Colonic mucosa (tissue), 4 donors: ENCODE measurements at regions not wholly inside any gene's neighbourhood (a gene's known extent, or its start where the extent isn't known, plus 50 kb on each side); places are given as distances from the start of the nearest gene placed in this dataset.
A peak's percentile ranks its signal among the peaks of the same experiment; 100 is the strongest.

ENCODE experiments used
- DNase-seq: peaks from one replicate; pipeline ENCODE4 v3.0.0-alpha.2; 2020
- H3K27ac ChIP-seq: fragments of 200-600 bp; one replicate; pipeline ENCODE4 v1.8.0; 2021
- H3K27me3 ChIP-seq: fragments of 200-600 bp; one replicate; pipeline ENCODE4 v1.8.0; 2021
- H3K36me3 ChIP-seq: fragments of 200-600 bp; one replicate; pipeline ENCODE4 v1.8.0; 2021
- H3K4me1 ChIP-seq: fragments of 200-600 bp; one replicate; pipeline ENCODE4 v1.8.0; 2021; ENCODE audit warnings: mild to moderate bottlenecking
- H3K4me3 ChIP-seq: fragments of 200-600 bp; one replicate; pipeline ENCODE4 v1.8.0; 2021
- H3K9ac ChIP-seq, 2 donors: one replicate each; pipeline ENCODE4 v1.7.0; 2013; ENCODE audit warnings: control low read depth in 2 of 2, low read depth in 2 of 2, low read length in 2 of 2
- H3K9me3 ChIP-seq: fragments of 200-600 bp; one replicate; pipeline ENCODE4 v1.8.0; 2021
- intact Hi-C: fragments of 100-400 bp; cut with DNase I; formaldehyde crosslinking; loops from one replicate; pipeline ENCODE4 v1.14.1; 2022
- TF ChIP-seq, protein P1 (sequence below): fragments of 200-600 bp; IDR thresholded peaks from one replicate; pipeline ENCODE4 v1.8.0; 2022; ENCODE audit warnings: antibody characterized with exemption, mild to moderate bottlenecking
- donor health status: healthy.
- donor health status: DM: no; HTN: no; CAD: no.
- donor health status: DM: no; HTN: no; CAD: no.

DNA sequence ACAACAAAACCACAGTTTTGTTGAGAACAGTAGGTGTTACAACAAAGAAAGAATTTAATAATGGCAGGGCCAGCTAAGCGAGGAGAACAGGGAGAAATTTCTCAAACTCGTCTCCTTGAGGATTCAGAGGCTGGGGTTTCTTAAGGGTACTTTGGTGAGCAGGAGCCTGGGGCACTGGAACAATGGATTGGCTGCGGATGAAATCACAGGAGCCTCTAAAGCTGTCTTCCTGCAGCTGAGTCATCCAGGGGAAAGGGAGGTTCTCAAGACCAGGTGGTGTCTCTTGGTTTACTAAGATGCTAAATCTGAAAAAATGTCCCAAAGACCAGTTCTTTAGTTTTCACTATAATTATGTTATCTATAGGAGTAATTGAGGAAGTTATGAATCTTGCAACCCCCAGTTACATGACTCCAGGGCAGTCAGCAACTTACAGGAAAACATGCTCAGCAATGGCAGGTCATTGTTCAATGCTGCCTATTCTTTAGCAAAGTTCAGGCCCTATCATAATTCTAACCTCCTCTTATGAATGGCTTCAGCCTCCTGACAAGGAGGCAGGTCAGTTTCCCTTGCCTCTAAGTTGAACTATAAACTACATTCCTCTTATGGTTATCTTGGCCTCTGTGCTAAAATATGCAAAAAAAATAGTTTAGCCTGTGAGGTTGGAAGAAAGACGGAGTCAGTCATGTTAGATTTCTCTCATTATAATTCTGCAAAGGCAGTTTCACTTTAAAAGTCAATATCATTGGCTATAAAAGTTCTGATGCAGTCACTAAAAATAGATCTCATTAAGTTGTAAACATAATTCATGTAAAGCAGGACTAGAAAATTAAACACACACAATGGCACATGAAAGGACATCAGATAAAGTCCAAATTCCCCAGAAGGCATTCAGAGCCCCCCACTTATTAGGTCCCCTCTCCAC, 63.3 kb upstream of the CKS2 start:
- TF ChIP-seq, protein P1, sequence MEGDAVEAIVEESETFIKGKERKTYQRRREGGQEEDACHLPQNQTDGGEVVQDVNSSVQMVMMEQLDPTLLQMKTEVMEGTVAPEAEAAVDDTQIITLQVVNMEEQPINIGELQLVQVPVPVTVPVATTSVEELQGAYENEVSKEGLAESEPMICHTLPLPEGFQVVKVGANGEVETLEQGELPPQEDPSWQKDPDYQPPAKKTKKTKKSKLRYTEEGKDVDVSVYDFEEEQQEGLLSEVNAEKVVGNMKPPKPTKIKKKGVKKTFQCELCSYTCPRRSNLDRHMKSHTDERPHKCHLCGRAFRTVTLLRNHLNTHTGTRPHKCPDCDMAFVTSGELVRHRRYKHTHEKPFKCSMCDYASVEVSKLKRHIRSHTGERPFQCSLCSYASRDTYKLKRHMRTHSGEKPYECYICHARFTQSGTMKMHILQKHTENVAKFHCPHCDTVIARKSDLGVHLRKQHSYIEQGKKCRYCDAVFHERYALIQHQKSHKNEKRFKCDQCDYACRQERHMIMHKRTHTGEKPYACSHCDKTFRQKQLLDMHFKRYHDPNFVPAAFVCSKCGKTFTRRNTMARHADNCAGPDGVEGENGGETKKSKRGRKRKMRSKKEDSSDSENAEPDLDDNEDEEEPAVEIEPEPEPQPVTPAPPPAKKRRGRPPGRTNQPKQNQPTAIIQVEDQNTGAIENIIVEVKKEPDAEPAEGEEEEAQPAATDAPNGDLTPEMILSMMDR: no peak
- intact Hi-C loops: loop anchor here (10.0 kb wide), 1 partner anchor 63 kb away; no protein-coding TSS in a partner anchor
- H3K4me3 ChIP-seq: no peak overlapping the region
- DNase-seq: no peak
- H3K9me3 ChIP-seq: no peaks in the 10 kb centered on the region
- H3K9ac ChIP-seq: no peak overlapping the region
- no peaks in the 10 kb centered on the region for H3K27me3 ChIP-seq
- H3K4me1 ChIP-seq: no peaks in the 10 kb centered on the region
- H3K36me3 ChIP-seq: no peaks in the 10 kb centered on the region
- H3K27ac ChIP-seq: peak overlapping the region; percentile 80

DNA sequence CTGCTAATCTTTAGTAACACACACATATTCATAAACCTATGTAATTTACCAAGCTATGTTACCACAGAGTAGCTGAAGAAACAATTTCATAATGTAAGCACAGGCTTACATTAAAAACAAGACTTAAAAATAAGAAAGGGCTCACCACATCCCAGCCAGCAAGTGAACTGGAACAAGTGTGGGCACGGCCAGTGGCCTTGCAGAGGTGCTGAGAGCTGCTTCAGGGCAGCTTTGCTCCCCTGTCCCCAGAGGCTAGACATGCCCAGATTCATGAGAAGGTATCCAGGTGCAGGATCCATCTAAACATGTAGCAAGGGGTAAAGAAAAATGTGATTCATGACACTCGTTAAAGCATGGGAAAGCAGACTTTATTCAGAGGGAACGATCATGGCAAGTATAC, 62.0 kb upstream of the CKS2 start:
- no peak overlapping the region for H3K9ac ChIP-seq
- no peak overlapping the region for H3K4me3 ChIP-seq
- intact Hi-C loops: loop anchor here (10.0 kb wide), 1 partner anchor 64 kb away; no protein-coding TSS in a partner anchor
- H3K4me1 ChIP-seq: no peaks in the 10 kb centered on the region
- DNase-seq: no peak
- TF ChIP-seq, protein P1: no peak
- no peaks in the 10 kb centered on the region for H3K27me3 ChIP-seq
- H3K9me3 ChIP-seq: no peaks in the 10 kb centered on the region
- H3K27ac ChIP-seq: no peak overlapping the region
- no peaks in the 10 kb centered on the region for H3K36me3 ChIP-seq

DNA sequence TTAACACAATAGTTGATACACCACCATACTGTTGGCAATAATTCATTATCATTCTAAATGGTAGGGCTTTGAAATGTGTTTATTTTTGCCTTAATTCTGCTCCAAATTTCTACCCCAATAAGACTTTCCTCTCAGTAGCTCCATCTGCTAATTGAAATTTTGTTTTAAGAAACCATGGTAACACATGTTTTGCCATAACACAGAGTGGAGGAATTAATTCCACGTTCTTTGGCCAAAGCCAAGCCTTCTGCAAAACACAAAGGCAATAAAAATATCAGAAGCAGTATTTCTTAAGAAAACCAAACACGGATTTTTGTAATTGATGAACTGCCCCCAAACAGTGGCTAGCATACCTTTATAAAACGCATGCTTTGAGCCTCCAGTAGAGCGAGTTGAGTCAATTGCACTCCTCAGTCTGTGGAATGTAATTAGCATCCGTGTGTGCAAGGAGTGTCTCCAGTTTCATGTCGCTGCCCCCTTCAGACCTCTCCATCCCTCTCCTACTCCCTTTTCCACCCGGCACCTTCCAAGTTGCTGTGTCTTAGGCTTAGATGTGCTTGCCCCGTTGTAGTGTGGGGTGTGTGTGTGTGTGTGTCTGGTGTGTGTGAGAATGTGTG, 58.2 kb upstream of the CKS2 start:
- Histone ChIP-seq H3K27ac (no peak overlapping the region), H3K27me3 (no peaks in the 10 kb centered on the region), H3K9ac (no peak overlapping the region), H3K9me3 (no peaks in the 10 kb centered on the region), H3K36me3 (no peaks in the 10 kb centered on the region), H3K4me1 (no peaks in the 10 kb centered on the region), H3K4me3 (no peak overlapping the region)
- TF ChIP-seq, protein P1: no peak
- no peak for DNase-seq
- intact Hi-C loops: no loop called here

DNA sequence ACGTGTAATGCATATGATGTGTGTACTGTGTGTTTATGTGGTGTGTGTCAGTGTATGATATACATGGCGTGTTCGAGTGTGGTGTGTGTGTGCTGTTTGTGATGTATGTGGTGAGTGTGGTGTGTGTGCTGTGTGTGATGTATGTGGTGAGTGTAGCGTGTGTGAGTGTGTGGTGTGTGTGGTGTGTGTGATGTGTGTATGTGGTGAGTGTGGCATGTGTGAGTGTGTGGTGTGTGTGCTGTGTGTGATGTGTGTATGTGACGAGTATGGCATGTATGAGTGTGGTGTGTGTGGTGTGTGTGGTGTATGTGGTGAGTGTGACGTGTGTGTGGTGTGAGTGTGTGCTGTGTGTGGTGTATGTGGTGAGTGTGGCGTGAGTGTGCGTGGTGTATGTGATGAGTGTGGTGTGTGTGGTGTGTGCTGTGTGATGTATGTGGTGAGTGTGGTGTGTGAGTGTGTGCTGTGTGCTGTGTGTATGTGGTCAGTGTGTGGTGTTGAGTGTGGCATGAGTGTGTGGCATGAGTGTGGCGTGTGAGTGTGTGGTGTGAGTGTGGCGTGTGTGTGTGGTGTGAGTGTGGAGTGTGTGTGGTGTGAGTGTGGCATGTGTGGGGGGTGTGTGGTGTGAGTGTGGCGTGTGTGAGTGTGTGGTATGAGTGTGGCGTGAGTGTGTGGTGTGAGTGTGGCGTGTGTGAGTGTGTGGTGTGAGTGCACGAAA, 56.8 kb upstream of the CKS2 start:
- Histone ChIP-seq H3K36me3 (no peaks in the 10 kb centered on the region), H3K9ac (no peak overlapping the region), H3K9me3 (no peaks in the 10 kb centered on the region), H3K4me3 (no peak overlapping the region), H3K27me3 (no peaks in the 10 kb centered on the region), H3K4me1 (no peaks in the 10 kb centered on the region), H3K27ac (no peak overlapping the region)
- TF ChIP-seq, protein P1: no peak
- no peak for DNase-seq
- intact Hi-C loops: no loop called here

DNA sequence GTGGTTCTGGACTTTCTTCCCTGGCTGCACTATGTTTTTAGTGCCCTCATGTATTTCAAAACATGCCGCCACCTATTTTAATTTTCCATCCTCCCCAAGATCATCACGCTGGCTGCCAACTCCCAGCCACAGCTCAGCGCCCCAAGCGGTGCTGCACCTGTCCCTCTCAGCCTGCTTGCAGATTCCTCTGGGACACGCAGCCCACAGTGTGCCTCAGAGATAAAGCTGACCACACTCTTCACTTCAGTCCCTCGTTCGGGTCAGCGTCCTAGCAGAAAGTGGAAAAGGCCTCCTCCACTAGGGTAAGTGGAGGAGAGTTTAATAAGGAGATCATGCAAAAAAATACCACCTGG, 56.2 kb upstream of the CKS2 start:
- no peaks in the 10 kb centered on the region for H3K9me3 ChIP-seq

More for the DNA sequence above, 56.2 kb upstream of the CKS2 start:
- no peaks in the 10 kb centered on the region for H3K27me3 ChIP-seq
- intact Hi-C loops: no loop called here
- TF ChIP-seq, protein P1: no peak
- H3K9ac ChIP-seq: no peak overlapping the region
- H3K4me1 ChIP-seq: no peaks in the 10 kb centered on the region
- no peak overlapping the region for H3K4me3 ChIP-seq
- H3K27ac ChIP-seq: no peak overlapping the region
- no peaks in the 10 kb centered on the region for H3K36me3 ChIP-seq
- DNase-seq: no peak
